ENCODE measurements at regions not wholly inside any gene's neighbourhood (a gene's known extent, or its start where the extent isn't known, plus 50 kb on each side); places are given as distances from the start of the nearest gene placed in this dataset.

DNA sequence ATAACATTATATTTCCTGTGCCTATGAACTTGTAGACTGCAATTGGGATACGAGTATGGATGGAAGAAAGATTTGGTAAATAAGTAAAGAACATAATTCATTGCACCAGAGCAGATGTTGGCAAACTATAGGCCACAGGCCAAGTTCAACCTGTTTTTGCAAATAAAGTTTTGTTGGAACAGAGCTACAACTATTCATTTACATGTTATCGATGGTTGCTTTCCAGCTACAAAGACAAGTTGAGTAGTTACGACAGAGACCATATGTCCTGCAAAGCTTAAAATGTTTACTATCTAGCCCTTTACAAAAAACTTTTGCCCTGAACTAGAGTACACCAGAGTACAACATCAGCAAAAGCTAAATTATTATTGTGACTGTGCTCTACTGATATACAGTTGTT lies 169.1 kb upstream of the DMAC1 start:
- no peak for TF ChIP-seq POLR2A (IDR thresholded peaks at IDR 0.05)
- no peaks in the 10 kb centered on the region for H3K9me3 ChIP-seq
- no peak overlapping the region for H3K27ac ChIP-seq
- no peaks in the 10 kb centered on the region for H3K36me3 ChIP-seq
- no peaks in the 10 kb centered on the region for H3K4me1 ChIP-seq
- no peak overlapping the region for H3K4me3 ChIP-seq
- no peak for ATAC-seq
- no peaks in the 10 kb centered on the region for H3K27me3 ChIP-seq
- WGBS, 2 donors (ENCODE audit: low coverage in 1 of 2) = 63 to 81% methylated on average over 2 to 3 of the region's 3 CpGs

GRCh38 chr9:7967851-7968250 lies 168.3 kb upstream of the DMAC1 start:
- Histone ChIP-seq H3K9me3 (no peaks in the 10 kb centered on the region), H3K4me3 (no peak overlapping the region), H3K36me3 (no peaks in the 10 kb centered on the region), H3K27me3 (no peaks in the 10 kb centered on the region), H3K27ac (no peak overlapping the region), H3K4me1 (no peaks in the 10 kb centered on the region)
- no peak for ATAC-seq
- WGBS, 2 donors (ENCODE audit: low coverage in 1 of 2) = 85 to 89% methylated on average over 1 to 2 of the region's 2 CpGs
- TF ChIP-seq POLR2A (IDR thresholded peaks at IDR 0.05) (no peak), EP300 (IDR thresholded peaks at IDR 0.05) (no peak), POLR2AphosphoS5 (IDR thresholded peaks at IDR 0.05) (no peak)
- TF ChIP-seq, protein P1, sequence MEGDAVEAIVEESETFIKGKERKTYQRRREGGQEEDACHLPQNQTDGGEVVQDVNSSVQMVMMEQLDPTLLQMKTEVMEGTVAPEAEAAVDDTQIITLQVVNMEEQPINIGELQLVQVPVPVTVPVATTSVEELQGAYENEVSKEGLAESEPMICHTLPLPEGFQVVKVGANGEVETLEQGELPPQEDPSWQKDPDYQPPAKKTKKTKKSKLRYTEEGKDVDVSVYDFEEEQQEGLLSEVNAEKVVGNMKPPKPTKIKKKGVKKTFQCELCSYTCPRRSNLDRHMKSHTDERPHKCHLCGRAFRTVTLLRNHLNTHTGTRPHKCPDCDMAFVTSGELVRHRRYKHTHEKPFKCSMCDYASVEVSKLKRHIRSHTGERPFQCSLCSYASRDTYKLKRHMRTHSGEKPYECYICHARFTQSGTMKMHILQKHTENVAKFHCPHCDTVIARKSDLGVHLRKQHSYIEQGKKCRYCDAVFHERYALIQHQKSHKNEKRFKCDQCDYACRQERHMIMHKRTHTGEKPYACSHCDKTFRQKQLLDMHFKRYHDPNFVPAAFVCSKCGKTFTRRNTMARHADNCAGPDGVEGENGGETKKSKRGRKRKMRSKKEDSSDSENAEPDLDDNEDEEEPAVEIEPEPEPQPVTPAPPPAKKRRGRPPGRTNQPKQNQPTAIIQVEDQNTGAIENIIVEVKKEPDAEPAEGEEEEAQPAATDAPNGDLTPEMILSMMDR (IDR thresholded peaks at IDR 0.05) = no peak

- H3K4me3 ChIP-seq = no peak overlapping the region
- WGBS, 2 donors (ENCODE audit: low coverage in 1 of 2) = 78 to 86% methylated on average over 3 to 6 of the region's 7 CpGs
- TF ChIP-seq EP300 (IDR thresholded peaks at IDR 0.05) = no peak
- TF ChIP-seq POLR2AphosphoS5 (IDR thresholded peaks at IDR 0.05) = no peak
- TF ChIP-seq, protein P1 (IDR thresholded peaks at IDR 0.05) = no peak
- no peak for TF ChIP-seq POLR2A (IDR thresholded peaks at IDR 0.05)
Measured at GRCh38 chr9:7967093-7967827, 167.7 kb upstream of the DMAC1 start.

DNA sequence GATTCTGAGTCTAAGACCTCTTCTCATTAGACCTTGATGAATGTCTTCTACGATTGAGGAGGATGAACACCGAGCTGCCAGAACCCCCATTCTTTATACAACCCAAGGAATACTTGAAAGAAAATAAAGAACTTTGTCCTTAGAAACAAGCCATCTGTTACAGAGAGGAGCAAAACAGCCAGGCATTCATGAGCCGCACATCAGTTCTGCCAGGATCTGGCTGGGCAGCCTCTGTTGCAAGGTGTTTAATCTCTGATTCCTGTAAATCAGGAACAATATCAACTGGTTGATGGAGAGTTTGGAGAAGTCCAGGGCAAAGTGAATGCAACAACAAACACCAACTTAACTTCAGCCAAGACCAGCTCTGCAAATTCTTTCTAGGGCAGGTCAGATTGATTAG lies 165.5 kb upstream of the DMAC1 start:
- H3K9me3 ChIP-seq = no peaks in the 10 kb centered on the region
- no peak for ATAC-seq
- no peak overlapping the region for H3K4me3 ChIP-seq
- H3K4me1 ChIP-seq = no peaks in the 10 kb centered on the region
- H3K36me3 ChIP-seq = no peaks in the 10 kb centered on the region
- H3K27me3 ChIP-seq = no peaks in the 10 kb centered on the region
- no peak for TF ChIP-seq POLR2AphosphoS5 (IDR thresholded peaks at IDR 0.05)
- no peak for TF ChIP-seq POLR2A (IDR thresholded peaks at IDR 0.05)
- no peak for TF ChIP-seq EP300 (IDR thresholded peaks at IDR 0.05)
- TF ChIP-seq, protein P1 (IDR thresholded peaks at IDR 0.05) = no peak
- 15 to 39% methylated on average over 3 of the region's 3 CpGs for WGBS, 2 donors (ENCODE audit: low coverage in 1 of 2)
- no peak overlapping the region for H3K27ac ChIP-seq

More at GRCh38 chr9:7967093-7967827, 167.7 kb upstream of the DMAC1 start:
- Histone ChIP-seq H3K9me3 (no peaks in the 10 kb centered on the region), H3K27me3 (no peaks in the 10 kb centered on the region), H3K36me3 (no peaks in the 10 kb centered on the region), H3K27ac (no peak overlapping the region), H3K4me1 (no peaks in the 10 kb centered on the region)
- ATAC-seq = no peak

- H3K4me1 ChIP-seq = no peaks in the 10 kb centered on the region
- no peak overlapping the region for H3K27ac ChIP-seq
- no peaks in the 10 kb centered on the region for H3K9me3 ChIP-seq
- 39 to 57% methylated on average over 4 to 5 of the region's 5 CpGs for WGBS, 2 donors (ENCODE audit: low coverage in 1 of 2)
- H3K36me3 ChIP-seq = no peaks in the 10 kb centered on the region
- no peak for ATAC-seq
- no peak overlapping the region for H3K4me3 ChIP-seq
- TF ChIP-seq POLR2AphosphoS5 (IDR thresholded peaks at IDR 0.05) = no peak
- no peak for TF ChIP-seq POLR2A (IDR thresholded peaks at IDR 0.05)
- no peak for TF ChIP-seq EP300 (IDR thresholded peaks at IDR 0.05)
- no peaks in the 10 kb centered on the region for H3K27me3 ChIP-seq
Measured at GRCh38 chr9:7963026-7963425, 163.4 kb upstream of the DMAC1 start.

DNA sequence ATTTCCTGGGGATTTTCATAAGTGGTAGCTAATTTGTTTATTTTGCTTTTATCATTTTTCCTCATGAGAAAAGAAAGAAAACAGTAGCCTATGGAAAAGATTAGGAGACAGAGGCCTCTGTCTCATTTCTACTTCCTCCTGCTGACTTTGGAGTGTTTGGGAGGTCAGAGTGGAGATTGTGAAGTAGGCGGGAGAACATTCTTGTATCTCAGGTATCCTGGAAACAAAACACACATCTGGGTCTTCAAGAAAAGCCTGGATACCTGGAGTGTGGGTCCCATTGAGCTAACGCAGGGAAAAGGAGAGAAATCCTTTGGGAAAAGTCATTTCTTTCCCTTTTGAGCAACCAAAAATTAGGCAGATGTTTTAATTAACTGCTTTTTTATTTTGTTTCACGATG lies 161.5 kb upstream of the DMAC1 start:
- Histone ChIP-seq H3K4me3 (no peak overlapping the region), H3K27me3 (no peaks in the 10 kb centered on the region), H3K36me3 (no peaks in the 10 kb centered on the region), H3K27ac (no peak overlapping the region), H3K4me1 (no peaks in the 10 kb centered on the region), H3K9me3 (no peaks in the 10 kb centered on the region)
- 78 to 80% methylated on average over 3 of the region's 3 CpGs for WGBS, 2 donors (ENCODE audit: low coverage in 1 of 2)
- TF ChIP-seq POLR2AphosphoS5 (IDR thresholded peaks at IDR 0.05) (no peak), POLR2A (IDR thresholded peaks at IDR 0.05) (no peak), EP300 (IDR thresholded peaks at IDR 0.05) (no peak)
- TF ChIP-seq, protein P1 (IDR thresholded peaks at IDR 0.05) = no peak
- ATAC-seq = no peak

Measured in gastroesophageal sphincter (tissue), 4 donors.